Heart left ventricle (tissue), 16 donors: ENCODE measurements at regions not wholly inside any gene's neighbourhood (a gene's known extent, or its start where the extent isn't known, plus 50 kb on each side); places are given as distances from the start of the nearest gene placed in this dataset.

Experiments
- ATAC-seq, 4 donors: fragments of 200-7000 bp; cut with Tn5 transposase; one replicate each; pipeline ENCODE4 v1.9.1; 2020 to 2022; ENCODE audit warnings: moderate library complexity in 4 of 4, mild to moderate bottlenecking in 3 of 4, moderate number of reproducible peaks in 1 of 4
- DNase-seq, 5 donors: peaks; one replicate each; pipeline ENCODE4 v3.0.0-alpha.2; 2020
- H3K27ac ChIP-seq, 12 donors: fragments of 200-600 bp; sonication (generic) in 4 of 12; one replicate each; pipeline versions ENCODE4 v1.5.0 to v1.8.0; 2016 to 2022; ENCODE audit warnings: mild to moderate bottlenecking in 2 of 12
- H3K27me3 ChIP-seq, 9 donors: fragments of 200-600 bp; sonication (generic) in 2 of 9; one replicate each; pipeline versions ENCODE4 v1.5.1 to v1.8.0; 2016 to 2022; ENCODE audit warnings: mild to moderate bottlenecking in 3 of 9
- H3K36me3 ChIP-seq, 9 donors: fragments of 200-600 bp; sonication (generic) in 2 of 9; one replicate each; pipeline versions ENCODE4 v1.5.0 to v1.8.0; 2018 to 2022; ENCODE audit warnings: mild to moderate bottlenecking in 2 of 9
- H3K4me1 ChIP-seq, 12 donors: fragments of 200-600 bp; sonication (generic) in 4 of 12; one replicate each; pipeline versions ENCODE4 v1.5.0 to v1.8.0; 2016 to 2022; ENCODE audit warnings: mild to moderate bottlenecking in 3 of 12
- H3K4me3 ChIP-seq, 12 donors: fragments of 200-600 bp; sonication (generic) in 4 of 12; one replicate each; pipeline versions ENCODE4 v1.5.0 to v1.8.0; 2017 to 2022; ENCODE audit warnings: mild to moderate bottlenecking in 9 of 12, moderate library complexity in 4 of 12
- H3K9me3 ChIP-seq, 12 donors: fragments of 200-600 bp; sonication (generic) in 4 of 12; one replicate each; pipeline versions ENCODE4 v1.5.0 to v1.8.0; 2016 to 2022; ENCODE audit warnings: mild to moderate bottlenecking in 1 of 12
- POLR2A ChIP-seq, 2 donors: fragments of 450-650 bp; IDR thresholded peaks; one replicate each; pipeline ENCODE4 v1.6.1; 2017; ENCODE audit warnings: antibody characterized with exemption in 2 of 2, mild to moderate bottlenecking in 2 of 2, moderate library complexity in 2 of 2
- WGBS, 4 donors: extraction: QIAGEN DNeasy Blood & Tissue Kit in 2 of 4; methylation state at CpG; one replicate each; pipeline versions ENCODE4 v1.1.5 to v1.1.7; 2013 to 2018; 5-methylcytosine and 5-hydroxymethylcytosine counted together
- intact Hi-C, 10 donors: fragments of 100-400 bp; cut with DNase I; formaldehyde crosslinking; loops; one replicate each; pipeline versions ENCODE4 v1.11.1 to v1.14.2; 2022
- TF ChIP-seq, protein P1 (sequence below), 12 donors: fragments of 200-600 bp; sonication (generic) in 4 of 12; IDR thresholded peaks; one replicate each; pipeline versions ENCODE4 v1.5.0 to v1.8.0; 2018 to 2022; ENCODE audit warnings: antibody characterized with exemption in 12 of 12, mild to moderate bottlenecking in 5 of 12
- donor health status: ischemic (EF 13 %, LVEDD 7.1; RV severe dilation, severe dysfunction).
- donor health status: healthy with polysubstance abuse.
- donor health status: DM: no; HTN: yes; CAD: no.
- donor health status: DM: no; HTN: no; CAD: no.
- donor health status: ischemic (EF 25% LVEDD 6.9; RV normal size, moderate dysfunction).
- donor health status: ischemic (EF 25% LVEDD 5.7; RV mildly dilated, moderate dysfunction).
- donor health status: healthy.
- donor health status: DM: yes; HTN: yes; CAD: no.
- donor health status: ischemic (EF 35%, LVEDD 5.7; RV mildly dilated, moderate dysfunction).
- donor health status: nonischemic (EF 11% LVEDD 7.7; RV severe dilation, severe dysfunction).
- donor health status: DM: yes; HTN: yes; CAD: no.
- donor health status: PGD.
- donor health status: ischemic (EF 29% LVEDD 5.4; RV normal size, mild dysfunction).
- donor health status: nonischemic (EF 23%, LVEDD 6.1; RV moderate dilation, normal function).

GRCh38 chr15:35194296-35194695, 109.2 kb upstream of the NANOGP8 start:
- DNase-seq: no peak
- no peak for ATAC-seq
- Histone ChIP-seq H3K9me3 (peaks cover 0 to 16% (median 8%) of the 10 kb centered on the region in 12 donors), H3K27ac (no peak overlapping the region), H3K4me1 (no peaks in the 10 kb centered on the region), H3K4me3 (no peak overlapping the region), H3K36me3 (no peaks in the 10 kb centered on the region), H3K27me3 (no peaks in the 10 kb centered on the region)
- intact Hi-C loops: no loop called here
- no peak for TF ChIP-seq POLR2A (IDR thresholded peaks at IDR 0.05)
- TF ChIP-seq, protein P1, sequence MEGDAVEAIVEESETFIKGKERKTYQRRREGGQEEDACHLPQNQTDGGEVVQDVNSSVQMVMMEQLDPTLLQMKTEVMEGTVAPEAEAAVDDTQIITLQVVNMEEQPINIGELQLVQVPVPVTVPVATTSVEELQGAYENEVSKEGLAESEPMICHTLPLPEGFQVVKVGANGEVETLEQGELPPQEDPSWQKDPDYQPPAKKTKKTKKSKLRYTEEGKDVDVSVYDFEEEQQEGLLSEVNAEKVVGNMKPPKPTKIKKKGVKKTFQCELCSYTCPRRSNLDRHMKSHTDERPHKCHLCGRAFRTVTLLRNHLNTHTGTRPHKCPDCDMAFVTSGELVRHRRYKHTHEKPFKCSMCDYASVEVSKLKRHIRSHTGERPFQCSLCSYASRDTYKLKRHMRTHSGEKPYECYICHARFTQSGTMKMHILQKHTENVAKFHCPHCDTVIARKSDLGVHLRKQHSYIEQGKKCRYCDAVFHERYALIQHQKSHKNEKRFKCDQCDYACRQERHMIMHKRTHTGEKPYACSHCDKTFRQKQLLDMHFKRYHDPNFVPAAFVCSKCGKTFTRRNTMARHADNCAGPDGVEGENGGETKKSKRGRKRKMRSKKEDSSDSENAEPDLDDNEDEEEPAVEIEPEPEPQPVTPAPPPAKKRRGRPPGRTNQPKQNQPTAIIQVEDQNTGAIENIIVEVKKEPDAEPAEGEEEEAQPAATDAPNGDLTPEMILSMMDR (IDR thresholded peaks at IDR 0.05): no peak
- 86 to 93% (median 89%) methylated on average over 2 of the region's 2 CpGs for WGBS, 4 donors

- Histone ChIP-seq H3K9me3 (peaks cover 0 to 16% (median 8%) of the 10 kb centered on the region in 12 donors), H3K27ac (no peak overlapping the region), H3K36me3 (no peaks in the 10 kb centered on the region), H3K4me1 (no peaks in the 10 kb centered on the region), H3K4me3 (no peak overlapping the region), H3K27me3 (no peaks in the 10 kb centered on the region)
- intact Hi-C loops: no loop called here
- 81 to 87% (median 82%) methylated on average over 2 of the region's 2 CpGs for WGBS, 4 donors
- no peak for TF ChIP-seq POLR2A (IDR thresholded peaks at IDR 0.05)
- TF ChIP-seq, protein P1 (IDR thresholded peaks at IDR 0.05): no peak
- ATAC-seq (no peak), DNase-seq (no peak)
Observed at GRCh38 chr15:35191783-35192182, 106.7 kb upstream of the NANOGP8 start.

- 69 to 76% (median 71%) methylated on average over 1 of the region's 1 CpG for WGBS, 4 donors
- DNase-seq (no peak), ATAC-seq (no peak)
- no peak overlapping the region for H3K4me3 ChIP-seq
- no peaks in the 10 kb centered on the region for H3K27me3 ChIP-seq
- intact Hi-C loops: no loop called here
- no peaks in the 10 kb centered on the region for H3K36me3 ChIP-seq
- TF ChIP-seq POLR2A (IDR thresholded peaks at IDR 0.05): no peak
- TF ChIP-seq, protein P1 (IDR thresholded peaks at IDR 0.05): no peak
- H3K27ac ChIP-seq: no peak overlapping the region
- H3K4me1 ChIP-seq: no peaks in the 10 kb centered on the region
- peaks cover 0 to 4% (median 0%) of the 10 kb centered on the region in 12 donors for H3K9me3 ChIP-seq
Observed at GRCh38 chr15:35186346-35186745, 101.3 kb upstream of the NANOGP8 start.

GRCh38 chr15:35184646-35185045, 99.6 kb upstream of the NANOGP8 start:
- Histone ChIP-seq H3K9me3 (no peaks in the 10 kb centered on the region), H3K36me3 (no peaks in the 10 kb centered on the region), H3K27ac (no peak overlapping the region), H3K4me3 (no peak overlapping the region), H3K27me3 (no peaks in the 10 kb centered on the region), H3K4me1 (no peaks in the 10 kb centered on the region)
- ATAC-seq (no peak), DNase-seq (no peak)
- TF ChIP-seq POLR2A (IDR thresholded peaks at IDR 0.05): no peak
- TF ChIP-seq, protein P1 (IDR thresholded peaks at IDR 0.05): no peak
- intact Hi-C loops: no loop called here
- 66 to 71% (median 69%) methylated on average over 1 of the region's 1 CpG for WGBS, 4 donors
